ENCODE measurements at regions not wholly inside any gene's neighbourhood (a gene's known extent, or its start where the extent isn't known, plus 50 kb on each side); places are given as distances from the start of the nearest gene placed in this dataset.

DNA sequence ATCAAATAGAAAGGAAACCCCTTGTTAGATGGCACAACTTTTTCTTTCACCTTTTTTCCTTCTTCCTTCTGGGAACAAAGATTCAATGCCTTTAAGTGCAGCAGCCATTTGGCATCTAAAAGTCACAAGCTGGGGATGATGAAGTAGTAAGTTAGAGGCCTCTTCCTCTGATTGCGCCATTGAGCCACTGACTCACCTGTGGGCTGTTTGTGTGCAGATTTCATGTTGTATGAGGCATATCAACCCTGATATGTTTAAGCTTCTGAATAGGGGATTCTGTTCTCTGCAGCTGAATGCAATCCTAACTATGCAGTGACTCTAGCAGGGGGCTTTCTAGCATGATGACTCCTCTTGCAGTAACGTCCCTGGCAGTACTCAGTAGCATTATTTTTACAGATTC is 599.9 kb downstream of the CSNK1G3 start:
- TF ChIP-seq GATA2 (IDR thresholded peaks at IDR 0.05; ENCODE audit: low read depth, low read length) (no peak), GATA3 (IDR thresholded peaks at IDR 0.05; ENCODE audit: low read depth, low read length) (no peak)

Data from SH-SY5Y (cell line).